ENCODE measurements at regions not wholly inside any gene's neighbourhood (a gene's known extent, or its start where the extent isn't known, plus 50 kb on each side); places are given as distances from the start of the nearest gene placed in this dataset.
"Not testable (repeated sequence)": the region's sequence is repeated elsewhere in the genome, so short reads cannot be mapped to it uniquely, and the experiment has no call there.

DNA sequence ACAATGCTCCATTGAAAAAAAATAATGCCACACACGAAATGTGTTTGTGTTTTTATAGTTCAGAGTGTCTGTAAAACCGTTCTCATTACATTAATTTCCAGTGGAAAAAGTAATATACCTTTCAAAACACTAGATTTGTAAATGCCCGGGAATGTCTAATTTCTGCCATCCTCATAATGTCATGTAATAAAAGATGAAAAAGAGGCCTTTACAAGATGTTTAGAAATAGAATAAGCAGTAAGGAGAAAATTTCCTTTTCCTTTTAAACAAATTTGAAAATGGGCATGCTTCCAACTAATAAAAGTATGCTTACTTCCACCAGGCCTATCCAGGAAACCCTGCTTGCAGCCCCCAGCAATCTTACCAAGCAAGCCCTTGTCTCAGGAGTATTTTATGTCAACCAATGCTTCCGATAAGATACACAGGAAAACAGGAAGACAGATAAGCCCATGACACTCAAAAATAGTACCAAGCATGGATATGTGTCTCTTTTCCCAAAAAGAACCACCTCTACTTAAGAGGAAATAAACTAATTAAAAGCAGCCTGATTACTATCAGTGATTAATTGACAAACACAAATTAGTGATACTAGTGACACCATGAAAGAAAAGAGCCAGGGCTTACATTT is 894.7 kb upstream of the INTU start:
- DNase-seq (ENCODE audit: low read depth): no peak

DNA sequence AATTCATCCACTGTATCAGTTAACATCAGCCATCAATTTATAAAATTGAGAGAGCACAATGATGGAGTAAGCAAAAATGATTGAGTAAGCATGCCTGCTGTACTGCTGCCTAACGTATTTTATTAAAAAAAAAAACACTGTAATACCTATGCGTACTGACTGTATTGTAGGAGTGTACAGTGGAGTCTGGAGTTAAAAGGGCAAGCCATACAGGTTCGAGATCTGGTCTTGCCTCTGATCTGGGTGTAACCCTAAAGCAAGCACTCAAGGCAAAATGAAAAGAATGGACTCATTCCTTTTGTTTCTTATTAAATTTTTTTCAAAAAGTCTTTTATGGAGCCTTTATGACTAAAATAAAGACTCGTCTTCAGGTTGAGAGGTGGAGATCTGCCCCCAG is 894.2 kb upstream of the INTU start:
- no peak for DNase-seq (ENCODE audit: low read depth)

GRCh38 chr4:126738926-126739325 is 893.8 kb upstream of the INTU start:
- no peak for DNase-seq (ENCODE audit: low read depth)

GRCh38 chr4:126740687-126741086 is 892.1 kb upstream of the INTU start:
- DNase-seq (ENCODE audit: low read depth): no peak

DNA sequence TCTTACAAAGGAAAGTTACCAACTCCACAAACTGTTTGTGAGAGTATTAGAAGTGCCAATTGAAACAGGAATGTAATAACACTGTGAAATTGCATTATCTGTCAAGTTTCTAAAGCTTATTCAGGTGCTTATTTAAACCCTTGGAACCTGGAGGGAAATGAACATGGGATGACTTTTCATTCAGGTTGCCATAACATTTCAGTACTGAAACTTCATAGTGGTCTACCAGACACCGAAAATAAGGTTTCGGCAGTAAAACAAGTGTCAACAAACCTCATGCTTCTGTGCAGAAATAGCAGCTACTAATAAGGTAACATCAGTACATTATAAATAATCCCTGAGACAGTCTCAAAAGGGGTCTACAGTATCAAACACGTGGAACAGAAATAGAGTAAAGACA is 890.7 kb upstream of the INTU start:
- no peak for DNase-seq (ENCODE audit: low read depth)

GRCh38 chr4:126742885-126743284 is 889.9 kb upstream of the INTU start:
- no peak for DNase-seq (ENCODE audit: low read depth)

GRCh38 chr4:126748736-126749135 is 884.0 kb upstream of the INTU start:
- DNase-seq (ENCODE audit: low read depth): no peak

DNA sequence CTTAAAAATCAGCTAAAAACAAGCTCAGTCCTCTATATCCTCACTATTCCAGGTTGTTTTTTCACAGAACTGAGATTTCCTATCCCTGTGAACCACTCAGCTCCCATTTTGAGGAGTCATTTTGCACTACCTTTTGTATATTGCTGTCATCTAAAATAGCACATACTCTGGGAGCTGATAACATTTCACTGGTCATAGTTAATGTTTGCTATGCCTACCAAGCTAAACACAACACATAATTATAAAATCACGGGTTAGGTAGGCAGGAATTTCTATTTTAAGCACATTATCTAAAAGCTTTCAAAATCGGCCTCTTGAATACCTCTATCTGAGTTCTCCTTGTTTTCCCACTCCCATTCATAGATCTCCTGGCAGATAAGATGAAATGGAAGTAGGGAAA is 882.0 kb upstream of the INTU start:
- DNase-seq (ENCODE audit: low read depth): no peak

GRCh38 chr4:126752126-126752525 is 880.6 kb upstream of the INTU start:
- DNase-seq (ENCODE audit: low read depth): no peak

DNA sequence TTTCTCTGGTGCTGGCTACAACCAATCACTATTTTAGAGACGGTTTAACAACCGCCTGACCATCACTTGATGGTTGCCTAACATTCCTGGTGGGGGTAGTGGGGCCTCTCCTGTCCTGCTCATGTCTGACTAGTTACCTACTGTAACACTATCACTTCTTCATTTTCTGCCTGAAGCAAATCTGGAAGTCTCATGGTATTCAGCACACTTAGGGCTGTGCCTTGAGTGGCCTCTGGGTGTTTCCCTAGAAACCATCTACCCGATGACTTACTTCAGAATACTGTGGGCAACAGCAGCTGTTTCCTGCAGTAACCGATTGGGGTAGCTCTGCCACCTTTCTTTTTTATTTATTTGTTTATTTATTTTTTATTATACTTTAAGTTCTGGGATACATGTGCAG is 880.1 kb upstream of the INTU start:
- DNase-seq (ENCODE audit: low read depth): no peak

DNA sequence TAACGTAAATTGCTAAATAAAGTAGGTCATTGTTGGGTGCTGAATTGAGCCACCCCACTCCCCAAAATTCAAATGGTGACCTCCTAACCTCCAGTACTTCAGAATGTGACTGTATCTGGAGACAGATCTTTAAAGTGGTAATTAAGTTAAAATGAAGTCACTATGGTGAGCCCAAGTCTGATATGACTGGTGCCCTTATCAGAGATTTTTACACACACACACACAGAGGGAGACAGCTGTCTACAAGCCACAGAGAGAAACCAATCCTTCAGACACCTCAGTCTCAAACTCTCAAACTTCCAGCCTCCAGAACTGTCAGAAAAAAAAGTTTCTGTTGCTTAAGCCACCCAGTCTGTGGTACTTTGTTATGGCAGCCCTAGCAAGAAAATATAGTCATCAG is 879.2 kb upstream of the INTU start:
- DNase-seq (ENCODE audit: low read depth): no peak

DNA sequence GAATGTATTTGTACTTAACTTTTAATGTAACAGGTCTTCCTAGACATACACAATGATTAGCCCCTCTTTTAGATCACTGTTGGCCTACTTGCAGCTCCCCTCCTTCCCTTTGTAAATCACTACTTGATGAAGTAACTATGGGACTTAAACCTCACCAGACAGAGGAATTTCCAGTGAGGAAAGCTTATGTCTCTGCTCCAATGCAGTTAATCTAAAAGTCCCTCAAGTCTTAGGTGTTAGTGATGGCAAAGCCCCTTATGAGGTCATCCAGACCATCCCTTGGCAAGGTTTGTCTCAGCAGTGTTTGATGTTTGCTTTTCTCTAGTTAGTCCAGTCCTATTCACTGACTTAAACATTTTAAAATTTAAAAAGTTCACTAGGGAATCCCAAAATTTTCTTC is 877.3 kb upstream of the INTU start:
- DNase-seq (ENCODE audit: low read depth): no peak

- DNase-seq (ENCODE audit: low read depth): no peak
Measured at GRCh38 chr4:126756050-126756829, 876.5 kb upstream of the INTU start.

- no peak for DNase-seq (ENCODE audit: low read depth)
Measured at GRCh38 chr4:126757219-126757618, 875.5 kb upstream of the INTU start.

GRCh38 chr4:126758493-126758892 is 874.3 kb upstream of the INTU start:
- no peak for DNase-seq (ENCODE audit: low read depth)

- DNase-seq (ENCODE audit: low read depth): no peak
Measured at GRCh38 chr4:126761947-126762662, 870.7 kb upstream of the INTU start.

- no peak for DNase-seq (ENCODE audit: low read depth)
Measured at GRCh38 chr4:126762663-126763247, 870.0 kb upstream of the INTU start.

- no peak for DNase-seq (ENCODE audit: low read depth)
Measured at GRCh38 chr4:126766241-126766640, 866.5 kb upstream of the INTU start.

DNA sequence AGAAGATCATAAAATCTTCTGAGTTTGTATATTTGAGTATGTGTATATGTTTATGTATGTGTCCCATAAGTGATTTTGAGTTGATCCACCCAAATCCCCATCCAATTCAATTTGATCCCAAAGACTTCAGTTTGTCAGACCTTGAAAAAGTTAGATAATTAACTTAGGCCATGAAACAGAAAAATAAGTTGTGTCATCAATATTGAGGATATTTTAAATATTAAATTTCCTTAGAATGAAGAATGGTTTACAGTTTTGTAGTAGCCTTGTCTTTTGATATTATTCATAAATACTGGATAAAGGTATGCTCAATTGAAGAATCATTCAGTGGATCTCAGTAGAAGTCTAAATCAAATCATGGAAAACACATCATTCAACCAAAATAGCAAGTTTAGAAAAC is 864.4 kb upstream of the INTU start:
- no peak for DNase-seq (ENCODE audit: low read depth)

- not testable (repeated sequence) for DNase-seq (ENCODE audit: low read depth)
Measured at GRCh38 chr4:126770811-126771553, 861.8 kb upstream of the INTU start.

DNA sequence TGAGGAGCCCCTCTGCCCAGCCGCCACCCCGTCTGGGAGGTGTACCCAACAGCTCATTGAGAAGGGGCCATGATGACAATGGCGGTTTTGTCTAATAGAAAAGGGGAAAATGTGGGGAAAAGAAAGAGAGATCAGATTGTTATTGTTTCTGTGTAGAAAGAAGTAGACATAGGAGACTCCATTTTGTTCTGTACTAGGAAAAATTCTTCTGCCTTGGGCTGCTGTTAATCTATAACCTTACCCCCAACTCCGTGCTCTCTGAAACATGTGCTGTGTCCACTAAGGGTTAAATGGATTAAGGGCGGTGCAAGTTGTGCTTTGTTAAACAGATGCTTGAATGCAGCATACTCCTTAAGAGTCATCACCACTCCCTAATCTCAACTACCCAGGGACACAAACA is 861.1 kb upstream of the INTU start:
- not testable (repeated sequence) for DNase-seq (ENCODE audit: low read depth)

- DNase-seq (ENCODE audit: low read depth): no peak
Measured at GRCh38 chr4:126772662-126773061, 860.1 kb upstream of the INTU start.

Data from activated T-cell treated with anti-CD3 and anti-CD28 coated beads for 24 hours (primary cell).